Erythroblast (primary cell): ENCODE measurements at regions not wholly inside any gene's neighbourhood (a gene's known extent, or its start where the extent isn't known, plus 50 kb on each side); places are given as distances from the start of the nearest gene placed in this dataset.

Source experiments
- GATA1 ChIP-seq: IDR thresholded peaks from 2 replicates; pipeline ENCODE4 v1.6.1; 2011; ENCODE audit warnings: low read depth, mild to moderate bottlenecking, control low read depth, low read length, moderate library complexity
- POLR2A ChIP-seq: IDR thresholded peaks from 2 replicates; pipeline ENCODE4 v1.6.1; 2011; ENCODE audit warnings: mild to moderate bottlenecking, low read length

GRCh38 chr1:193705554-193705981 lies 519.2 kb upstream of the B3GALT2 start:
- TF ChIP-seq POLR2A (no peak), GATA1 (no peak)
